GM12878 (cell line): ENCODE measurements at regions not wholly inside any gene's neighbourhood (a gene's known extent, or its start where the extent isn't known, plus 50 kb on each side); places are given as distances from the start of the nearest gene placed in this dataset.

Experiments used
- ATAC-seq: fragments of 200-7000 bp; cut with Tn5 transposase; 3 replicates; pipeline ENCODE4 v1.9.1; 2020; ENCODE audit warnings: mild to moderate bottlenecking, moderate library complexity
- BruUV-seq: library from RNA; stranded (reverse); fragments of 400-500 nt; replicated peaks from 2 replicates; lab custom pipeline; 2021; lab: Mats Ljungman, UMichigan
- CTCF ChIA-PET: fragments of 300-600 bp; sonication (Branson Sonifier 250); formaldehyde crosslinking; extraction: SDS; loops from one replicate; lab custom pipeline; 2021; ENCODE audit warnings: inconsistent platforms; lab: Yijun Ruan, JAX
- POLR2A ChIA-PET: fragments of 350-600 bp; formaldehyde crosslinking; extraction: SDS; loops from one replicate; lab custom pipeline; 2021; ENCODE audit warnings: inconsistent platforms; lab: Charles Lee
- RAD21 ChIA-PET: fragments of 300-600 bp; sonication (Branson Sonifier 250); formaldehyde crosslinking; loops from one replicate; lab custom pipeline; 2023; ENCODE audit warnings: antibody characterized with exemption; ENCODE audit not compliant: unreplicated experiment; lab: Charles Lee
- SMC1A ChIA-PET: fragments of 300-600 bp; sonication (Branson Sonifier 250); formaldehyde crosslinking; loops from one replicate; lab custom pipeline; 2023; ENCODE audit not compliant: unreplicated experiment, uncharacterized antibody; lab: Charles Lee
- DNase-seq: peaks from one replicate; pipeline ENCODE4 v3.0.0-alpha.2; 2011; ENCODE audit warnings: low read depth, low spot score
- FAIRE-seq: peaks from 3 replicates; lab custom pipeline; 2011; peaks lifted over from hg19 to GRCh38; lab: Jason Lieb, UNC
- H2AFZ ChIP-seq: 2 replicates; pipeline ENCODE4 v1.6.0; 2011; ENCODE audit warnings: low read depth, low read length, control low read depth; ENCODE audit not compliant: control insufficient read depth
- H3K27ac ChIP-seq: 2 replicates; pipeline ENCODE4 v1.5.1; 2011; ENCODE audit warnings: control low read depth; ENCODE audit not compliant: control insufficient read depth, insufficient read depth
- H3K27me3 ChIP-seq, 2 experiments: replicated peaks in 1 of 2; 2 replicates each; pipeline versions ENCODE4 v1.6.0 to v1.6.1; 2011; ENCODE audit warnings: low read length in 1 of 2; ENCODE audit not compliant: control insufficient read depth in 2 of 2, insufficient read depth in 2 of 2
- H3K36me3 ChIP-seq, 2 experiments: 2 replicates each; pipeline ENCODE4 v1.5.1; 2011; ENCODE audit warnings: low read length in 1 of 2; ENCODE audit not compliant: control insufficient read depth in 2 of 2, insufficient read depth in 2 of 2
- H3K4me1 ChIP-seq: 2 replicates; pipeline ENCODE4 v1.6.1; 2011; ENCODE audit warnings: mild to moderate bottlenecking, low read length, moderate library complexity, mixed read lengths; ENCODE audit not compliant: control insufficient read depth, insufficient read depth
- H3K4me2 ChIP-seq: 2 replicates; pipeline ENCODE4 v1.6.0; 2011; ENCODE audit warnings: control low read depth; ENCODE audit not compliant: control insufficient read depth, insufficient read depth
- H3K4me3 ChIP-seq: fragments of 200-600 bp; sonication (generic); 2 replicates; pipeline ENCODE4 v1.5.1; 2016
- H3K79me2 ChIP-seq: 2 replicates; pipeline ENCODE4 v1.6.0; 2011; ENCODE audit warnings: low read length; ENCODE audit not compliant: control insufficient read depth, insufficient read depth
- H3K9ac ChIP-seq: 2 replicates; pipeline ENCODE4 v1.8.0; 2011; ENCODE audit warnings: low read length, control low read depth, mixed read lengths; ENCODE audit not compliant: control insufficient read depth, insufficient read depth
- H3K9me3 ChIP-seq: replicated peaks from 3 replicates; pipeline ENCODE4 v1.5.1; 2011; ENCODE audit warnings: mild to moderate bottlenecking, low read length; ENCODE audit not compliant: control insufficient read depth, insufficient read depth
- H4K20me1 ChIP-seq: 2 replicates; pipeline ENCODE4 v1.6.0; 2011; ENCODE audit not compliant: control insufficient read depth, insufficient read depth
- BCL3 ChIP-seq: IDR thresholded peaks from 2 replicates; pipeline ENCODE4 v1.6.1; 2011; ENCODE audit warnings: borderline replicate concordance, low read depth, mild to moderate bottlenecking, moderate library complexity, low read length; ENCODE audit not compliant: insufficient read depth, poor library complexity, severe bottlenecking
- CREM ChIP-seq: IDR thresholded peaks from 2 replicates; pipeline ENCODE4 v1.6.1; 2014; ENCODE audit warnings: antibody characterized with exemption, low read depth
- E2F4 ChIP-seq: IDR thresholded peaks from 2 replicates; pipeline ENCODE4 v1.6.1; 2012; ENCODE audit warnings: low read depth, low read length, improper control_type of control experiment
- IKZF2 ChIP-seq, 2 experiments: fragments of 450-650 bp; IDR thresholded peaks; 2 replicates each; pipeline ENCODE4 v1.6.1; 2017; ENCODE audit warnings: mild to moderate bottlenecking in 2 of 2, moderate library complexity in 2 of 2
- MYC ChIP-seq: IDR thresholded peaks from 2 replicates; pipeline ENCODE4 v1.6.1; 2011; ENCODE audit warnings: mild to moderate bottlenecking, low read length, moderate library complexity, inconsistent platforms; ENCODE audit not compliant: insufficient read depth, insufficient replicate concordance, insufficient read length, severe bottlenecking
- PKNOX1 ChIP-seq: fragments of 450-650 bp; IDR thresholded peaks from 2 replicates; pipeline ENCODE4 v1.6.1; 2016; ENCODE audit warnings: mild to moderate bottlenecking
- SMAD5 ChIP-seq: IDR thresholded peaks from 2 replicates; pipeline ENCODE4 v1.6.1; 2016; ENCODE audit warnings: antibody characterized with exemption, low read depth
- ZBED1 ChIP-seq: IDR thresholded peaks from 2 replicates; pipeline ENCODE4 v1.6.1; 2016; ENCODE audit warnings: borderline replicate concordance
- WGBS: methylation state at CpG from one replicate; pipeline ENCODE4 v1.1.6; 2016; ENCODE audit warnings: low lambda C conversion rate; ENCODE audit not compliant: insufficient replicate concordance, insufficient coverage; ENCODE audit errors: missing lambda C conversion rate; 5-methylcytosine and 5-hydroxymethylcytosine counted together
- in situ Hi-C: fragments of 300-500 bp; cut with MboI; formaldehyde crosslinking; loops from 9 replicates; pipeline ENCODE4 v1.14.3; 2018; ENCODE audit warnings: mixed read lengths
- intact Hi-C: fragments of 100-400 bp; cut with micrococcal nuclease; formaldehyde crosslinking; loops from one replicate; pipeline ENCODE4 v1.14.2; 2022; ENCODE audit not compliant: unreplicated experiment

DNA sequence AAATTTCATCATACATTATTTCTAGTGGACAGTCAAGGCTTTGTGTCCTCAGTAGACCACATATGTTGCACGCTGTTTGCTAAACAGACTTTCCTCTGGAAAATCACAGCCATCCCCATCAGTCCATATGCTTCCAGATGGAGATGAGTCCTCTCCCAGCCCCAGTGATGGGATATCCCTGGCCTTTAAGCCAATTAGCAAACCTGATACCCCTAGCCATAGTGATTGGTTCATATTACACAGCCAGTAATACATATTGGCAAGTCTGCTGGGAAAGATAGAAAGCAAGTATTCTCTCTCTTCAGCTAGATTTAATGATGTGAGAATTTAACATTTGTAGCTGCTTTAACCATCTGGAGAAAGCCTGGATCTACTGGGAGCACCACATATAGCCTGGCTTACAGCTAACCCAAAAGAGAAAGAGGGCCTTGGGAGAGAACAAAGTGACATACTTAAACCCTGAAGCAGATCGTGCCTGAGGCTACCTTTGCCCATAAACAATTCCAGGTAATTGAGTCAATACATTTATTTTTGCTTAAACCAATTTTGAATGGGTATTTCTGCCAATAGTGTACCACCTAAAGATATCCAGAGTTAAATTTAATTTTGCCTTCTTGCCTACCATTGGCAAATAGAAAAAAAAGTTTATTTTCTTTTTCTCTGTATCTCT, 103.5 kb upstream of the HIVEP1 start:
- no peaks in the 10 kb centered on the region for H3K4me1 ChIP-seq
- CTCF ChIA-PET, result no interaction called here
- RAD21 ChIA-PET, result no interaction called here
- POLR2A ChIA-PET, result no interaction called here
- no peaks in the 10 kb centered on the region for H3K79me2 ChIP-seq
- in situ Hi-C loops, result no loop called here
- H3K9ac ChIP-seq, result no peak overlapping the region
- H3K4me3 ChIP-seq, result no peak overlapping the region
- FAIRE-seq, result no peak
- intact Hi-C loops, result no loop called here
- DNase-seq, result no peak
- no peaks in the 10 kb centered on the region for H3K36me3 ChIP-seq
- BruUV-seq, result no TSS peak
- SMC1A ChIA-PET, result no interaction called here
- H3K4me2 ChIP-seq, result no peak overlapping the region
- TF ChIP-seq ZBED1 (no peak), BCL3 (no peak), SMAD5 (no peak)
- no peaks in the 10 kb centered on the region; the same call in 1 of the 3 replicates for H3K9me3 ChIP-seq
- WGBS, result 50% methylated on average over 2 of the region's 2 CpGs
- no peaks in the 10 kb centered on the region for H4K20me1 ChIP-seq
- H2AFZ ChIP-seq, result no peak overlapping the region; the same call in 1 of the 2 replicates
- no peak for ATAC-seq
- H3K27ac ChIP-seq, result no peak overlapping the region
- no peaks in the 10 kb centered on the region for H3K27me3 ChIP-seq

GRCh38 chr6:11903645-11904044, 108.5 kb upstream of the HIVEP1 start:
- ChIA-PET SMC1A (interaction anchor here (0.8 kb wide), 1 partner anchor 10 kb away, joined by 3 read pairs; no protein-coding TSS in a partner anchor), RAD21 (no interaction called here), POLR2A (no interaction called here), CTCF (interaction anchor here (1.3 kb wide), 1 partner anchor 12 kb away, joined by 3 read pairs; no protein-coding TSS in a partner anchor)
- Histone ChIP-seq H3K27ac (no peak overlapping the region), H3K36me3 (no peaks in the 10 kb centered on the region), H3K4me2 (no peak overlapping the region), H4K20me1 (no peaks in the 10 kb centered on the region), H3K4me1 (no peaks in the 10 kb centered on the region), H3K4me3 (no peak overlapping the region), H3K9ac (no peak overlapping the region), H3K79me2 (no peaks in the 10 kb centered on the region), H2AFZ (no peak overlapping the region), H3K27me3 (no peaks in the 10 kb centered on the region), H3K9me3 (no peaks in the 10 kb centered on the region; the same call in 1 of the 3 replicates)
- BruUV-seq, result no TSS peak
- WGBS, result 97% methylated on average over 2 of the region's 2 CpGs
- ATAC-seq, result no peak
- no peak for DNase-seq
- FAIRE-seq, result no peak
- in situ Hi-C loops, result no loop called here
- intact Hi-C loops, result no loop called here
- TF ChIP-seq MYC (no peak), E2F4 (no peak), PKNOX1 (no peak), CREM (no peak), IKZF2 (IDR thresholded peaks at IDR 0.05) (no peak)
